GM12872 (cell line): ENCODE measurements at regions not wholly inside any gene's neighbourhood (a gene's known extent, or its start where the extent isn't known, plus 50 kb on each side); places are given as distances from the start of the nearest gene placed in this dataset.

Experiments
- CTCF ChIP-seq: IDR thresholded peaks from 3 replicates; pipeline ENCODE4 v1.5.1; 2011; ENCODE audit warnings: low read depth, mild to moderate bottlenecking, low read length, moderate library complexity; ENCODE audit not compliant: insufficient read depth

GRCh38 chr15:57821826-57822225 is 115.3 kb downstream of the POLR2M start:
- TF ChIP-seq CTCF = no peak

- TF ChIP-seq CTCF = no peak
These were observed 116.9 kb downstream of the POLR2M start for GRCh38 chr15:57823325-57823882.

- TF ChIP-seq CTCF = no peak
These were observed 117.7 kb downstream of the POLR2M start for GRCh38 chr15:57824186-57824585.

GRCh38 chr15:57827021-57827420 is 120.5 kb downstream of the POLR2M start:
- TF ChIP-seq CTCF = no peak

- TF ChIP-seq CTCF = no peak
These were observed 121.5 kb downstream of the POLR2M start for GRCh38 chr15:57827971-57828370.

GRCh38 chr15:57832183-57832582 is 125.7 kb downstream of the POLR2M start:
- TF ChIP-seq CTCF = no peak

GRCh38 chr15:57835119-57835518 is 128.6 kb downstream of the POLR2M start:
- no peak for TF ChIP-seq CTCF
